ENCODE measurements at regions not wholly inside any gene's neighbourhood (a gene's known extent, or its start where the extent isn't known, plus 50 kb on each side); places are given as distances from the start of the nearest gene placed in this dataset.

DNA sequence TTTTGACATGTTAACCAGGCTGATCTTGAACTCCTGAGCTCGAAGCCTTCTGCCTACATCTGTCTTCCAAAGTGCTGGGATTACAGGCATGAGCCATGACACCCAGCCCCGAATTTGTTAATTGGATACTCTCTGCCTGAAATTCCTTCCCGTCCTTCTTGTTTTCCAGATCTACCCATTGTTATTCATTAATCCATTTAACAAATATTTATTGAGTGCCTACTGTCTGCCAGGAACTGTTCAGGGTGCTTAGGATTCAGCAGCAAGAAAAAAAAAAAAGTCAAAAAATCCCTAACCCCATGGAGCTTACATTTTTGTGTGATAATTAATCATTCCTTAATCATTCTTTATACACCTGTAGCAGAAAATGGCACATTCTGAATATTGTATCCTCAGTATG, 206.8 kb upstream of the FOXD3 start:
- TF ChIP-seq, protein P1, sequence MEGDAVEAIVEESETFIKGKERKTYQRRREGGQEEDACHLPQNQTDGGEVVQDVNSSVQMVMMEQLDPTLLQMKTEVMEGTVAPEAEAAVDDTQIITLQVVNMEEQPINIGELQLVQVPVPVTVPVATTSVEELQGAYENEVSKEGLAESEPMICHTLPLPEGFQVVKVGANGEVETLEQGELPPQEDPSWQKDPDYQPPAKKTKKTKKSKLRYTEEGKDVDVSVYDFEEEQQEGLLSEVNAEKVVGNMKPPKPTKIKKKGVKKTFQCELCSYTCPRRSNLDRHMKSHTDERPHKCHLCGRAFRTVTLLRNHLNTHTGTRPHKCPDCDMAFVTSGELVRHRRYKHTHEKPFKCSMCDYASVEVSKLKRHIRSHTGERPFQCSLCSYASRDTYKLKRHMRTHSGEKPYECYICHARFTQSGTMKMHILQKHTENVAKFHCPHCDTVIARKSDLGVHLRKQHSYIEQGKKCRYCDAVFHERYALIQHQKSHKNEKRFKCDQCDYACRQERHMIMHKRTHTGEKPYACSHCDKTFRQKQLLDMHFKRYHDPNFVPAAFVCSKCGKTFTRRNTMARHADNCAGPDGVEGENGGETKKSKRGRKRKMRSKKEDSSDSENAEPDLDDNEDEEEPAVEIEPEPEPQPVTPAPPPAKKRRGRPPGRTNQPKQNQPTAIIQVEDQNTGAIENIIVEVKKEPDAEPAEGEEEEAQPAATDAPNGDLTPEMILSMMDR (IDR thresholded peaks at IDR 0.05; ENCODE audit: low read length), result no peak
- TF ChIP-seq EZH2phosphoT487 (IDR thresholded peaks at IDR 0.05; ENCODE audit: low read length), result no peak
- no peak for TF ChIP-seq EZH2 (optimal IDR thresholded peaks at IDR 0.05; ENCODE audit: low read depth, low read length)
